ENCODE measurements at regions not wholly inside any gene's neighbourhood (a gene's known extent, or its start where the extent isn't known, plus 50 kb on each side); places are given as distances from the start of the nearest gene placed in this dataset.

DNA sequence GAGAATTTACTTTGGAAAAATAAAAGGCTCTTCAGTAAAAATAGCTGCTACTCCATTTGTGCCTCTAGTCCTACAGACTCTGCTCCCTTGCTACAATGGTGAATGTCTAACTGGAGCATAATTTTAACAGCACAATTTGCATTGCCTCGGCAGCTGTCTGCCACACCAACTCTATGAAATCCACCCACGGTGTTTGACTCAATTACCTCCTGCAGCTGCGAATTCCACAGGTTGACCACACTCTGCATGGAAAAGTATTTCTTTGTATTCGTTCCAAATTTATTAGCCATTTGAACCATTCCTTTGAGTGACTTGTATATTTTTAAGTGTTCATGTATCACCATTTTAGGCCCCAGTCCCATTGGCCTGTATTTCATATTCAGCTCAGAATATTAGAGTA is 182.1 kb upstream of the CCDC68 start:
- DNase-seq (ENCODE audit: extremely low read depth, insufficient read length) = no peak
- H3K27me3 ChIP-seq (replicated peaks; ENCODE audit: control insufficient read depth, insufficient read depth, low read length) = no peaks in the 10 kb centered on the region; the same call in 1 of the 2 replicates

DNA sequence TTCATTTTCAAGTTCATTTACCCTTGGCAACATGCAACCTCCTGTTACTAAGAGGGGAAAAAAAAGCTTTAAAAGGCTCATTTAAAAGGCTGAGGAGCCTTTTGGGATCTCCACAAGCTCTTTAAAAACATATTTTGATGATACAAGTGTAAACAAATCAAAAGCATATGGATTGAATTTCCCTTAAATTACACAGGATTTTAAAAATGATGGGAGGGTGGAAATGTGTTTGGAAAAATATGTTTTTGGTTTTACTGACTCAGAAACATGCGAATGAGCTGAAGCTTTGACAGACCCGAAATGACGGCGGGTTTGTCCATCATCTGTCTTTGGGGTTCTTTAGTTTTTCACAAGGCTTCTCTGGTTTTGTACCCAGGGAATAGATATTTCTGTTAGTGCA is 180.6 kb upstream of the CCDC68 start:
- Histone ChIP-seq H3K36me3 (ENCODE audit: control insufficient read depth, insufficient read depth, low read length) (no peaks in the 10 kb centered on the region), H3K27me3 (replicated peaks; ENCODE audit: control insufficient read depth, insufficient read depth, low read length) (no peaks in the 10 kb centered on the region; the same call in 1 of the 2 replicates), H3K4me3 (replicated peaks; ENCODE audit: low read depth, low read length) (no peak overlapping the region)
- TF ChIP-seq, protein P1, sequence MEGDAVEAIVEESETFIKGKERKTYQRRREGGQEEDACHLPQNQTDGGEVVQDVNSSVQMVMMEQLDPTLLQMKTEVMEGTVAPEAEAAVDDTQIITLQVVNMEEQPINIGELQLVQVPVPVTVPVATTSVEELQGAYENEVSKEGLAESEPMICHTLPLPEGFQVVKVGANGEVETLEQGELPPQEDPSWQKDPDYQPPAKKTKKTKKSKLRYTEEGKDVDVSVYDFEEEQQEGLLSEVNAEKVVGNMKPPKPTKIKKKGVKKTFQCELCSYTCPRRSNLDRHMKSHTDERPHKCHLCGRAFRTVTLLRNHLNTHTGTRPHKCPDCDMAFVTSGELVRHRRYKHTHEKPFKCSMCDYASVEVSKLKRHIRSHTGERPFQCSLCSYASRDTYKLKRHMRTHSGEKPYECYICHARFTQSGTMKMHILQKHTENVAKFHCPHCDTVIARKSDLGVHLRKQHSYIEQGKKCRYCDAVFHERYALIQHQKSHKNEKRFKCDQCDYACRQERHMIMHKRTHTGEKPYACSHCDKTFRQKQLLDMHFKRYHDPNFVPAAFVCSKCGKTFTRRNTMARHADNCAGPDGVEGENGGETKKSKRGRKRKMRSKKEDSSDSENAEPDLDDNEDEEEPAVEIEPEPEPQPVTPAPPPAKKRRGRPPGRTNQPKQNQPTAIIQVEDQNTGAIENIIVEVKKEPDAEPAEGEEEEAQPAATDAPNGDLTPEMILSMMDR (IDR thresholded peaks at IDR 0.05; ENCODE audit: insufficient read depth, low read length, poor library complexity, severe bottlenecking) = no peak
- no peak for DNase-seq (ENCODE audit: extremely low read depth, insufficient read length)

More for the DNA sequence above, 182.1 kb upstream of the CCDC68 start:
- TF ChIP-seq, protein P1 (IDR thresholded peaks at IDR 0.05; ENCODE audit: insufficient read depth, low read length, poor library complexity, severe bottlenecking) = no peak
- H3K4me3 ChIP-seq (replicated peaks; ENCODE audit: low read depth, low read length) = no peak overlapping the region
- H3K36me3 ChIP-seq (ENCODE audit: control insufficient read depth, insufficient read depth, low read length) = no peaks in the 10 kb centered on the region

DNA sequence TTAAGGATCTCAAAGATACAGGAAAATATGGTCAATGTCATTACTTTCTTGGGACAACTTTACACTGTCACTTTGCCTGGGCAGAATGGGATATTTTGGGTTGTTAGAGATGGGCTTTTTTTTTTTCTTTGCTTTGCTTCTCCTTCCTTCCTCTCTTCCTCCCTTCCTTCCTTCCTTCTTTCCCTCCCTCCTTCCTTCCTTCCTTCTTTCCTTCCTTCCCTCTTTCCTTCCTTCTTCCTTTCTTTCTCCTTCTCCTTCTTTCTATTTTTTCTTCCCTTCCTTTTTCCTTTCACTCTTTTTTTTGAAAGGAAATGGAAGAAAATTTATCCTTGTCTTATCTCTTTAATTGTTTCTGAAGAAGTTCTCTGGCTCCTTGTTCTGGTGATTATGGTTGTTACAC is 180.0 kb upstream of the CCDC68 start:
- Histone ChIP-seq H3K27me3 (replicated peaks; ENCODE audit: control insufficient read depth, insufficient read depth, low read length) (no peaks in the 10 kb centered on the region; the same call in 1 of the 2 replicates), H3K4me3 (replicated peaks; ENCODE audit: low read depth, low read length) (no peak overlapping the region), H3K36me3 (ENCODE audit: control insufficient read depth, insufficient read depth, low read length) (no peaks in the 10 kb centered on the region)
- TF ChIP-seq, protein P1 (IDR thresholded peaks at IDR 0.05; ENCODE audit: insufficient read depth, low read length, poor library complexity, severe bottlenecking) = no peak
- no peak for DNase-seq (ENCODE audit: extremely low read depth, insufficient read length)

DNA sequence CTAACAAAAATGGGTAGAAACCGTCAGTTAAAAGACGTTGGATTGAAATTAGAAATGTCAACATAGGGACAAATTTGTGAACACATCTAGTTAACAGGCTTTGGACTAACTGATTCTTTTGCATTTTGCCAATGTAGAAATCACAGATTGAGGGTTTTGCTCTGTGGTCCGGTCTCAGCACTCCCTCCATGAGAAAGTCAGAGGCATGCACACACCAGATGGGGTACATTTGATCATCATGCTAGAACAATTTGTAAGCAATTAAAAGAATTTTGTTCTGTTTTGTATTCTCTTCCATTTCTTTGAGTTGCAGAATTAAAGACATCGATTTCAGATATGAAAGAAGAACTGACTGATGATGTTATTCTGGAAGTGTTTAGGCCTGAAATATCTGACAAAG is 179.1 kb upstream of the CCDC68 start:
- Histone ChIP-seq H3K27me3 (replicated peaks; ENCODE audit: control insufficient read depth, insufficient read depth, low read length) (no peaks in the 10 kb centered on the region; the same call in 1 of the 2 replicates), H3K4me3 (replicated peaks; ENCODE audit: low read depth, low read length) (no peak overlapping the region), H3K36me3 (ENCODE audit: control insufficient read depth, insufficient read depth, low read length) (no peaks in the 10 kb centered on the region)
- TF ChIP-seq, protein P1 (IDR thresholded peaks at IDR 0.05; ENCODE audit: insufficient read depth, low read length, poor library complexity, severe bottlenecking) = no peak
- DNase-seq (ENCODE audit: extremely low read depth, insufficient read length) = no peak

DNA sequence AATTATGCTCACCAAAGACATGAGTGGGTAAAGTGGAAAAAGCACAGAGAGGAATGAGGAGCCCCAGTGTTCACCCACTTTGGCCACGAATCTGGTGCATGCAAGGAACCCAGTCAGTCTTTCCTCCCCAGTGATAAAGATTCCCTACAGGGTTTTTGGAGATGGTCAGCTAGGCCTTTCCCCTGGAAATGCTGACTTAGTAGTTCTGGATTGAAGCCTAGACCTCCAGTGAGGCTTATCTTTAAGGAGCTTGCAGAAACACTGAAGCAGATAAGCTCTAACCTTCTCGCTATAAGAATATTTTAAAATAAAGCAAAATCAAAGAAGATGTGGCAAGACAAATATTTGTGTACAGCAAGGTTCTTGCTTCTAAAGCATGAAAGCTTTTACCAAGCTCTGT is 178.3 kb upstream of the CCDC68 start:
- Histone ChIP-seq H3K4me3 (replicated peaks; ENCODE audit: low read depth, low read length) (no peak overlapping the region), H3K27me3 (replicated peaks; ENCODE audit: control insufficient read depth, insufficient read depth, low read length) (no peaks in the 10 kb centered on the region; the same call in 1 of the 2 replicates), H3K36me3 (ENCODE audit: control insufficient read depth, insufficient read depth, low read length) (no peaks in the 10 kb centered on the region)
- DNase-seq (ENCODE audit: extremely low read depth, insufficient read length) = no peak
- TF ChIP-seq, protein P1 (IDR thresholded peaks at IDR 0.05; ENCODE audit: insufficient read depth, low read length, poor library complexity, severe bottlenecking) = no peak

DNA sequence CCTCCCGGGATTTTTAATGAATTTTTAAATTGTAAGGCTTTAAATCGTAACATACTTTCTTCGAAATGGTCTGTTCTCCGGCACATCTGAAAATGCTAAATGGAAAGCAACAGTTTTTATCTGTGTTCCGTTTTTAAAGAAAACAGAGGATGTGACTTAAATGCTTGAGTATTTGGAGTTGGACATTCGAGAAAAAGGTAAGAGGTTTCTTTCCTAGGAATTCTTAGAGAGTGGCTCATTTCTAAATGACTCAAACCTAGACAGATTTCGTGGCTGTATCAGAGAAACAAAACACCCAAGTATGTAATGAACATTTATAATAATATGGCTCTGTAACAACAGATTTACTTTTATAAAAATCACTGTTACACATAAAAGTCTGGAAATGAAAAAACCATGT is 177.6 kb upstream of the CCDC68 start:
- no peak for DNase-seq (ENCODE audit: extremely low read depth, insufficient read length)
- TF ChIP-seq, protein P1 (IDR thresholded peaks at IDR 0.05; ENCODE audit: insufficient read depth, low read length, poor library complexity, severe bottlenecking) = no peak
- Histone ChIP-seq H3K4me3 (replicated peaks; ENCODE audit: low read depth, low read length) (no peak overlapping the region), H3K27me3 (replicated peaks; ENCODE audit: control insufficient read depth, insufficient read depth, low read length) (no peaks in the 10 kb centered on the region; the same call in 1 of the 2 replicates), H3K36me3 (ENCODE audit: control insufficient read depth, insufficient read depth, low read length) (no peaks in the 10 kb centered on the region)
